Suprapubic skin (tissue), 4 donors: ENCODE measurements at regions not wholly inside any gene's neighbourhood (a gene's known extent, or its start where the extent isn't known, plus 50 kb on each side); places are given as distances from the start of the nearest gene placed in this dataset.

Source experiments
- EP300 ChIP-seq: sonication (generic); formaldehyde crosslinking; IDR thresholded peaks from one replicate; pipeline ENCODE4 v1.6.1; 2017; ENCODE audit warnings: antibody characterized with exemption
- POLR2A ChIP-seq, 2 donors: fragments of 450-650 bp; IDR thresholded peaks; one replicate each; pipeline ENCODE4 v1.6.1; 2017; ENCODE audit warnings: antibody characterized with exemption in 2 of 2, mild to moderate bottlenecking in 2 of 2, moderate library complexity in 2 of 2
- POLR2AphosphoS5 ChIP-seq, 3 donors: sonication (generic); formaldehyde crosslinking; IDR thresholded peaks; one replicate each; pipeline ENCODE4 v1.6.1; 2017; ENCODE audit warnings: antibody characterized with exemption in 3 of 3
- TF ChIP-seq, protein P1 (sequence below), 2 donors: fragments of 200-600 bp in 1 of 2; fragments of 450-650 bp in 1 of 2; sonication (generic) in 1 of 2; IDR thresholded peaks; one replicate each; pipeline ENCODE4 v1.5.1; 2016 to 2019; ENCODE audit warnings: antibody characterized with exemption in 2 of 2, mild to moderate bottlenecking in 1 of 2, moderate library complexity in 1 of 2

DNA sequence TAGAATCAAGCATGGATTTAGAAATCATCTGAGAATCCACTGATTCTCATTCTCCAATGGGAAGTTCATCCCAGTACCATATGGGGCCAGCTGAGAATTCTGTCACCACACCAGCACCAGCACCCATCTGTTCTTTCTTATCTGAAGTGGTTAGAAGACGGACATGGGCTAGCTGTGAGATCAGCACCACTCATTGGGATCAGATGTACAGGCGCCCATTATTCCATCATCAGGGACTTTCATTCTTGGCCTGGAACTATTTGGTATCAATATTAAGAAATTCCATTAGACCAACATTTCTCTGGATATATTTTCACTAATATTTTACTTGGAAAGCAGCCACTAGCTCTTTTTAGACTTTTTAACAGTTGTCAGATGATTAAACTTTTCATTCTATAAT lies 185.9 kb upstream of the LINC00305 start:
- TF ChIP-seq POLR2A (IDR thresholded peaks at IDR 0.05) (no peak), EP300 (no peak), POLR2AphosphoS5 (IDR thresholded peaks at IDR 0.05) (no peak)
- TF ChIP-seq, protein P1, sequence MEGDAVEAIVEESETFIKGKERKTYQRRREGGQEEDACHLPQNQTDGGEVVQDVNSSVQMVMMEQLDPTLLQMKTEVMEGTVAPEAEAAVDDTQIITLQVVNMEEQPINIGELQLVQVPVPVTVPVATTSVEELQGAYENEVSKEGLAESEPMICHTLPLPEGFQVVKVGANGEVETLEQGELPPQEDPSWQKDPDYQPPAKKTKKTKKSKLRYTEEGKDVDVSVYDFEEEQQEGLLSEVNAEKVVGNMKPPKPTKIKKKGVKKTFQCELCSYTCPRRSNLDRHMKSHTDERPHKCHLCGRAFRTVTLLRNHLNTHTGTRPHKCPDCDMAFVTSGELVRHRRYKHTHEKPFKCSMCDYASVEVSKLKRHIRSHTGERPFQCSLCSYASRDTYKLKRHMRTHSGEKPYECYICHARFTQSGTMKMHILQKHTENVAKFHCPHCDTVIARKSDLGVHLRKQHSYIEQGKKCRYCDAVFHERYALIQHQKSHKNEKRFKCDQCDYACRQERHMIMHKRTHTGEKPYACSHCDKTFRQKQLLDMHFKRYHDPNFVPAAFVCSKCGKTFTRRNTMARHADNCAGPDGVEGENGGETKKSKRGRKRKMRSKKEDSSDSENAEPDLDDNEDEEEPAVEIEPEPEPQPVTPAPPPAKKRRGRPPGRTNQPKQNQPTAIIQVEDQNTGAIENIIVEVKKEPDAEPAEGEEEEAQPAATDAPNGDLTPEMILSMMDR (IDR thresholded peaks at IDR 0.05), result no peak
